ENCODE measurements at regions not wholly inside any gene's neighbourhood (a gene's known extent, or its start where the extent isn't known, plus 50 kb on each side); places are given as distances from the start of the nearest gene placed in this dataset.

DNA sequence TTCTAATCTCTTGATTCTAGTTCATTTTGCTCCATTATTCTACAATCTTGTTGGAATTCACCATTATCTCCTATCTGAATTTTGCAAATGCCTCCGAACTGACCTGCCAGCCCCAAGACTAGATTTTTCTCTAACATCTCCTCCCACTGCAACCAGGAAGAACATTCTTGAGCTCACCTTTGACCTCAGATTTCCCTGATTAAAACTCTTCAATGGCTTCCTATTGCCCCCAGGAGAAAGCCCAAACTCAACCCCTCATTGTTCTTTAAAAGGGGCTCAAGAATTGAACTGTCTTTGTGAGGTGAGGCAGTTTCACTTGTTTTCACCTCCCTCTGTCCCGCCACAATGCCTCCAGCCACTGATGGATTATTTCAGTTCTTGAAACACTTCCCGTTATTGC is 784.6 kb upstream of the ZEB2 start:
- CTCF ChIA-PET, result interaction anchor here (0.6 kb wide), 2 partner anchors 654 to 891 kb away, joined by 3 read pairs; no protein-coding TSS in a partner anchor
- no TSS peak for BruUV-seq (replicated peaks)
- H3K36me3 Mint-ChIP-seq (ENCODE audit: insufficient read depth, unreplicated experiment), result no peaks in the 10 kb centered on the region
- POLR2A ChIA-PET, result interaction anchor here (1.5 kb wide), 1 partner anchor 10 kb away, joined by 4 read pairs; no protein-coding TSS in a partner anchor
- no peak overlapping the region for H3K27ac Mint-ChIP-seq (ENCODE audit: low read depth, unreplicated experiment)
- DNase-seq (ENCODE audit: unreplicated experiment), result no peak
- TF ChIP-seq, protein P1, sequence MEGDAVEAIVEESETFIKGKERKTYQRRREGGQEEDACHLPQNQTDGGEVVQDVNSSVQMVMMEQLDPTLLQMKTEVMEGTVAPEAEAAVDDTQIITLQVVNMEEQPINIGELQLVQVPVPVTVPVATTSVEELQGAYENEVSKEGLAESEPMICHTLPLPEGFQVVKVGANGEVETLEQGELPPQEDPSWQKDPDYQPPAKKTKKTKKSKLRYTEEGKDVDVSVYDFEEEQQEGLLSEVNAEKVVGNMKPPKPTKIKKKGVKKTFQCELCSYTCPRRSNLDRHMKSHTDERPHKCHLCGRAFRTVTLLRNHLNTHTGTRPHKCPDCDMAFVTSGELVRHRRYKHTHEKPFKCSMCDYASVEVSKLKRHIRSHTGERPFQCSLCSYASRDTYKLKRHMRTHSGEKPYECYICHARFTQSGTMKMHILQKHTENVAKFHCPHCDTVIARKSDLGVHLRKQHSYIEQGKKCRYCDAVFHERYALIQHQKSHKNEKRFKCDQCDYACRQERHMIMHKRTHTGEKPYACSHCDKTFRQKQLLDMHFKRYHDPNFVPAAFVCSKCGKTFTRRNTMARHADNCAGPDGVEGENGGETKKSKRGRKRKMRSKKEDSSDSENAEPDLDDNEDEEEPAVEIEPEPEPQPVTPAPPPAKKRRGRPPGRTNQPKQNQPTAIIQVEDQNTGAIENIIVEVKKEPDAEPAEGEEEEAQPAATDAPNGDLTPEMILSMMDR (IDR thresholded peaks at IDR 0.05; ENCODE audit: unreplicated experiment), result no peak
- no peak overlapping the region for H3K4me3 Mint-ChIP-seq (ENCODE audit: unreplicated experiment)
- H3K9me3 Mint-ChIP-seq (ENCODE audit: unreplicated experiment), result no peaks in the 10 kb centered on the region
- H3K4me1 Mint-ChIP-seq (ENCODE audit: insufficient read depth, unreplicated experiment), result no peaks in the 10 kb centered on the region
- intact Hi-C loops (cut with micrococcal nuclease), result no loop called here
- no peaks in the 10 kb centered on the region for H3K27me3 Mint-ChIP-seq (ENCODE audit: insufficient read depth, unreplicated experiment)

DNA sequence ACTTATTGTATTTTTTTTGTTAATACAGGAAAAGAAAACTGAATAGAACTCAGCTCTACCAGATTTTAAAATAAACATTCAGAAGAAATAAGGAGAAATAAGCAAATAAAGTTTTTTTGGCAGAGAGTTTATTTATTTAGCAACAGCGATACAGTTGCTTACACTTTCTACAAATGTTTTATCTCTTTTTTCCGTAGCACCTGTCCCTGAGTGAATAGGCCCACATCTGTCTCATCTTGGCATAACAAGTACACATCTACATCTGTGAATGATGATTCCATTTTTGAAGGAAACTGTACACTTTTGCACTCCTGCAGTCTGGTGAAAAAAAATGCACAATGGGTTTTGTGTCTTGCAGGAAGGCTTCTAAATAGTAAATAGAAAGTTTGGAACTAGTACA is 783.6 kb upstream of the ZEB2 start:
- no peaks in the 10 kb centered on the region for H3K4me1 Mint-ChIP-seq (ENCODE audit: insufficient read depth, unreplicated experiment)
- BruUV-seq (replicated peaks), result no TSS peak
- CTCF ChIA-PET, result no interaction called here

DNA sequence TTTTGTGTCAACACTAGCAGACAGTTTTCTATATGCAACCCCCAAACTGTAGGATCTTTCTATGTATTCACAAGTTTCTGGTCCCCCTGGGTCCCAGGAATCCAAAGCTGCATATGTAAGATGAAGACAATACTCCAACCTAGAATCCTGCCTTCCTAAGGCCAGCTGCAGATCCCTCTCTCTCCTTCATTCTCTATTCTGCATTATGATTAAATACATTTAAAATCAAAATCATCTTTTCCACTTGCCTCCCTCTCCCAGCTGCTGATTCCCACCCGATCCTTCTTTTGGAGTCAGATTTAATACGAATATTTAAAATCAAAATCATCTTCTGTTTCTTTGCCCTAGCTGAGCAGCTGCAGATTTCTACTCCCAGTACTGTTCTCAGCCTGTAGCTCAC is 783.0 kb upstream of the ZEB2 start:
- intact Hi-C loops (cut with micrococcal nuclease), result no loop called here
- no peak for DNase-seq (ENCODE audit: unreplicated experiment)
- H3K36me3 Mint-ChIP-seq (ENCODE audit: insufficient read depth, unreplicated experiment), result no peaks in the 10 kb centered on the region
- H3K4me3 Mint-ChIP-seq (ENCODE audit: unreplicated experiment), result no peak overlapping the region
- no peaks in the 10 kb centered on the region for H3K4me1 Mint-ChIP-seq (ENCODE audit: insufficient read depth, unreplicated experiment)
- no peaks in the 10 kb centered on the region for H3K27me3 Mint-ChIP-seq (ENCODE audit: insufficient read depth, unreplicated experiment)
- no peaks in the 10 kb centered on the region for H3K9me3 Mint-ChIP-seq (ENCODE audit: unreplicated experiment)
- TF ChIP-seq, protein P1 (IDR thresholded peaks at IDR 0.05; ENCODE audit: unreplicated experiment), result no peak
- no peak overlapping the region for H3K27ac Mint-ChIP-seq (ENCODE audit: low read depth, unreplicated experiment)
- ChIA-PET POLR2A (no interaction called here), CTCF (interaction anchor here (0.6 kb wide), 1 partner anchor 1728 kb away, joined by 5 read pairs; no protein-coding TSS in a partner anchor)
- no TSS peak for BruUV-seq (replicated peaks)

More for the DNA sequence above, 783.6 kb upstream of the ZEB2 start:
- H3K4me3 Mint-ChIP-seq (ENCODE audit: unreplicated experiment), result no peak overlapping the region
- no peaks in the 10 kb centered on the region for H3K27me3 Mint-ChIP-seq (ENCODE audit: insufficient read depth, unreplicated experiment)
- intact Hi-C loops (cut with micrococcal nuclease), result no loop called here
- no peak for DNase-seq (ENCODE audit: unreplicated experiment)
- H3K27ac Mint-ChIP-seq (ENCODE audit: low read depth, unreplicated experiment), result no peak overlapping the region
- no peaks in the 10 kb centered on the region for H3K36me3 Mint-ChIP-seq (ENCODE audit: insufficient read depth, unreplicated experiment)
- H3K9me3 Mint-ChIP-seq (ENCODE audit: unreplicated experiment), result no peaks in the 10 kb centered on the region
- POLR2A ChIA-PET, result no interaction called here
- TF ChIP-seq, protein P1 (IDR thresholded peaks at IDR 0.05; ENCODE audit: unreplicated experiment), result no peak

DNA sequence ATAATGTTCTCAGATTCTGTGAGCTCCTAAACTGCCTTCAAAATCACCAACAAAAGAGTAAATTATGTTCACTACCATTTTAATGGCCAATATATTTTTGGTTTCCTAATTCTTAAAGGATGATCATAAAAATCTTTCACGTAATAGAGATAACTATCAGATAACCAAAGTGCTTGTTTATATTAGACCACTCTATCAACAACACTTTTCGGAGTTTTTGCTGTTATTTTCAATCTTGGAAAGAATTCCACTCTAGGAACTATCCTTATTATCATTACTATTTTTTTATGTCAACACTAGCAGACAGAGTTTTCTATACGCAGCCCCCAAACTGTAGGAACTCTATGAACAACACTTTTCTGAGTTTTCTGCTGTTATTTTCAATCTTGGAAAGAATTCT is 782.5 kb upstream of the ZEB2 start:
- TF ChIP-seq, protein P1 (IDR thresholded peaks at IDR 0.05; ENCODE audit: unreplicated experiment), result no peak
- no TSS peak for BruUV-seq (replicated peaks)
- no peaks in the 10 kb centered on the region for H3K4me1 Mint-ChIP-seq (ENCODE audit: insufficient read depth, unreplicated experiment)
- no peak for DNase-seq (ENCODE audit: unreplicated experiment)
- H3K9me3 Mint-ChIP-seq (ENCODE audit: unreplicated experiment), result no peaks in the 10 kb centered on the region
- H3K4me3 Mint-ChIP-seq (ENCODE audit: unreplicated experiment), result no peak overlapping the region
- no peak overlapping the region for H3K27ac Mint-ChIP-seq (ENCODE audit: low read depth, unreplicated experiment)
- ChIA-PET CTCF (interaction anchor here (0.6 kb wide), 1 partner anchor 1727 kb away, joined by 5 read pairs; no protein-coding TSS in a partner anchor), POLR2A (no interaction called here)
- H3K36me3 Mint-ChIP-seq (ENCODE audit: insufficient read depth, unreplicated experiment), result no peaks in the 10 kb centered on the region
- H3K27me3 Mint-ChIP-seq (ENCODE audit: insufficient read depth, unreplicated experiment), result no peaks in the 10 kb centered on the region
- intact Hi-C loops (cut with micrococcal nuclease), result no loop called here

Measured in MCF 10A (cell line).